Panc1 (cell line): ENCODE measurements at regions not wholly inside any gene's neighbourhood (a gene's known extent, or its start where the extent isn't known, plus 50 kb on each side); places are given as distances from the start of the nearest gene placed in this dataset.

Experiments
- POLR2AphosphoS5 ChIP-seq: IDR thresholded peaks from 2 replicates; pipeline ENCODE4 v1.6.1; 2012; ENCODE audit warnings: mild to moderate bottlenecking, low read depth, low read length, moderate library complexity
- SIN3A ChIP-seq: IDR thresholded peaks from 2 replicates; pipeline ENCODE4 v1.6.1; 2012; ENCODE audit warnings: low read depth, mild to moderate bottlenecking, low read length, moderate library complexity, borderline replicate concordance; ENCODE audit not compliant: insufficient read depth
- TF ChIP-seq, protein P1 (sequence below): fragments of 450-650 bp; IDR thresholded peaks from 2 replicates; pipeline ENCODE4 v1.5.1; 2017; ENCODE audit warnings: mild to moderate bottlenecking

DNA sequence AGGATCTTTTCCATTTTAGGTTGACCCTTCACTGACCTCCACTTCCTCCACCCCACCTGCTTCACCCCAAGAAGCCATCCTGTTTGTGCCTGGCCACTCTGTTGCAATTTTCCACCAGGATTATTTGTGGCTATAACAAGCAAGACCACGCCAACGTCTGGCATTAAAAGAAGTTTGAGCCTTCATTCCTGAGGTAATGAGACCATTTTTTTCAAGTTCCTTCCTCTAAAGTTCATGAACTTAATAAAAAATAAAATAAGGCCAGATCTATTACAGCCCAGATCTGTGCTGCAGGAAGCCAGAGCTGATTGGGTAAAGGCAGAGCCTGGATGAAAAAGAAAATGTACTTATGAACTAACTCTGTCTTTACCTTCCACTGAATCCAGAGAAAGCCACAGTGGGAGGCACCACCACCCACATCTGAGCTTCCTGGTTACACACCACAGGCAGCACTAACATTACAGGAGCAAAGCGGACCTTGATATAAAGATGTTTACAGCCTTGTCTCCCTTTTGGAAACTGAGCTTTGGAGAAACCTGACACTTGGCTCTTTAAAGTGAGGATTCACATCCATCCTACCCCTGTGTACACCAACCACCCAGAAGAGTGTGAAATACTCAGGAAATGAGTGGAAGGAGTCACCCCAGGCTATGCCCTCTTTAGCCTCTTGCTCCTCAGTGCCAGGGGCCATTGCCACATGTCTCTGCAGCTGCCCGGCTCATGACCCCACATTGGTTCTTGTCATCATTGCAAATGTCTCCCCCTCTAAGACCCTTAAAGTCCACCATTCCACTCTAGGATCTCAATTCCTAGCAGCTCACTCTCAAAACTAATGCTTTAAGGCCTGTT is 293.6 kb downstream of the PLPP3 start:
- TF ChIP-seq, protein P1, sequence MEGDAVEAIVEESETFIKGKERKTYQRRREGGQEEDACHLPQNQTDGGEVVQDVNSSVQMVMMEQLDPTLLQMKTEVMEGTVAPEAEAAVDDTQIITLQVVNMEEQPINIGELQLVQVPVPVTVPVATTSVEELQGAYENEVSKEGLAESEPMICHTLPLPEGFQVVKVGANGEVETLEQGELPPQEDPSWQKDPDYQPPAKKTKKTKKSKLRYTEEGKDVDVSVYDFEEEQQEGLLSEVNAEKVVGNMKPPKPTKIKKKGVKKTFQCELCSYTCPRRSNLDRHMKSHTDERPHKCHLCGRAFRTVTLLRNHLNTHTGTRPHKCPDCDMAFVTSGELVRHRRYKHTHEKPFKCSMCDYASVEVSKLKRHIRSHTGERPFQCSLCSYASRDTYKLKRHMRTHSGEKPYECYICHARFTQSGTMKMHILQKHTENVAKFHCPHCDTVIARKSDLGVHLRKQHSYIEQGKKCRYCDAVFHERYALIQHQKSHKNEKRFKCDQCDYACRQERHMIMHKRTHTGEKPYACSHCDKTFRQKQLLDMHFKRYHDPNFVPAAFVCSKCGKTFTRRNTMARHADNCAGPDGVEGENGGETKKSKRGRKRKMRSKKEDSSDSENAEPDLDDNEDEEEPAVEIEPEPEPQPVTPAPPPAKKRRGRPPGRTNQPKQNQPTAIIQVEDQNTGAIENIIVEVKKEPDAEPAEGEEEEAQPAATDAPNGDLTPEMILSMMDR, result no peak
- TF ChIP-seq SIN3A, result no peak
- no peak for TF ChIP-seq POLR2AphosphoS5
